ENCODE measurements at regions not wholly inside any gene's neighbourhood (a gene's known extent, or its start where the extent isn't known, plus 50 kb on each side); places are given as distances from the start of the nearest gene placed in this dataset.

DNA sequence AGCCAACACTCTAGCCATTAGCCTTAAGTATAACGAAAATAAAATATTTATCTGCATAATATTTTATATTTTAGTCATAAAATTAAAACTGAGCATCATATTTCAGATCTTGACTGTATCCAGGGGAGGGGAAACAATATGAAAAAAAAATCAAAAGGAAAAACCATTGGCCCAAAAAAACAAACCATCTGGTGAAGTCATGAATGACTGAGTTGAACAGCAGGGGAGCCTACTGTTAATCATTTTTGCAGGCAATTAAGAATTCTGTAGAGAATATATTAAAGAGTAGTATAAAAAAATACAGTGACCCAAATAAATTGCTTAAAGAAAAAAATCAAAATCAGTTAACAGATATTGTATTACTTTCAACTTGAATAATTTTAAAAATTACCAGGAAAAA, 224.8 kb downstream of the C12orf50 start:
- in situ Hi-C loops (cut with MboI; ENCODE audit: low sequenced_read_pairs, unreplicated experiment): no loop called here
- no peak for DNase-seq (ENCODE audit: low spot score)

DNA sequence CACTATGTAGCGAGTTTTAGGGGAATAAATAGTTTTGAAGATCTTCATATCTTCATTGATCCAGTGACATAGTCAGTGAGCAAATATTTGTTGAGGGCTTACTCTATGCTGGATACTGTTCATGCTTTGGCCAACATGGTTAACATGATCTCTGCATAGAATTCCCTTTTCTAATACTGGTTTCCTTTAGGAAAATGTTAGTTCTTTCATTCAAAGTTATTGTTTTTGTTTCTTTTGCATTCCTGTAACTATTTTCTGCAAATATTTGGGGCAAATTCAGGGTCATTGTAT, 226.5 kb downstream of the C12orf50 start:
- in situ Hi-C loops (cut with MboI; ENCODE audit: low sequenced_read_pairs, unreplicated experiment): no loop called here
- no peak for TF ChIP-seq CTCF (IDR thresholded peaks at IDR 0.05; ENCODE audit: borderline replicate concordance, control extremely low read depth, extremely low read depth, insufficient read depth, missing control alignments)
- DNase-seq (ENCODE audit: low spot score): no peak

More for the DNA sequence above, 224.8 kb downstream of the C12orf50 start:
- TF ChIP-seq CTCF (IDR thresholded peaks at IDR 0.05; ENCODE audit: borderline replicate concordance, control extremely low read depth, extremely low read depth, insufficient read depth, missing control alignments): no peak

- no peak for DNase-seq (ENCODE audit: low spot score)
- in situ Hi-C loops (cut with MboI; ENCODE audit: low sequenced_read_pairs, unreplicated experiment): no loop called here
- no peak for TF ChIP-seq CTCF (IDR thresholded peaks at IDR 0.05; ENCODE audit: borderline replicate concordance, control extremely low read depth, extremely low read depth, insufficient read depth, missing control alignments)
These were observed 227.1 kb downstream of the C12orf50 start for GRCh38 chr12:87801860-87802720.

DNA sequence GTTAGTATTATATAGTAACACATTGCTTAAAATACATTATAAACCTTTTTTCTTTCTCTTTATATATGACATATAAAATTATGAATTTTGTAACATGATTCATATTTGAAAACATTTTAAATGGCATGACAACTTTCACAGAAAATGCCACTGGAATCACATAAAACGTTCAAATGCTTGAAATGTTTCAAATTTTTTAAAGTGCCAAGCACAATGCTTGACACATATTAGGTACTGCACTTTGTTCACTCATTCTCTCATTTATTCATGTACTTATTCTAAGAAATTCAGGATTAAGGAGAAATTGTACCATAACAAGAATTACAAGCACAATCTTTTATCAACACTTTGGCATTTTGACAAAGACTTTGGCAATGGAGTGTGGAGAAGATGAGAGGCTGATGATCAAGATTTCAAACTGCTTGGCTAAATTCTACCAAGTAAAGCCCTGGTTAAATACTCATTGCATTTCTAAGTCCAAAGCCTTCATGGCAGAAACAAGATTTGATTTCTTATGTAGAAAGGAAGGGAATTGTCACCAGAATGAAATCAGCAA, 232.2 kb downstream of the C12orf50 start:
- in situ Hi-C loops (cut with MboI; ENCODE audit: low sequenced_read_pairs, unreplicated experiment): no loop called here
- TF ChIP-seq CTCF (IDR thresholded peaks at IDR 0.05; ENCODE audit: borderline replicate concordance, control extremely low read depth, extremely low read depth, insufficient read depth, missing control alignments): no peak
- DNase-seq (ENCODE audit: low spot score): no peak

DNA sequence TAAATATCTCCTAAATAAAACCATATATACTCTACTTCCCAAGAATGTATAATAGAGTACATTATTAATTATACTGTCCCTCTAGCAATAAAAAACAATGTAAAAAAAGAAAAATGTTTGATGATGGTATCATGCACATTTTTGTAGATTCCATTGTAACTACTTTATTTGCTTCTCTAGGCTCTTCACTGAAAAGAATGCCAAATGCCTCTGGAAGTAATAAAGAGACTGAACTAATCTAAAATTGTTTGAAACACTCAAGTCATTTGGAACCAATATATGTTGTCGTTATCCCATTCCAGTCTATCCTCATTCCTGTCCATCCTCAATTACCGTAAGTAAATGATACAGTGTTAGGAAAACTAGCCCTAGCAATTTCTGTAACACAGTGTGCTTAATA, 233.6 kb downstream of the C12orf50 start:
- in situ Hi-C loops (cut with MboI; ENCODE audit: low sequenced_read_pairs, unreplicated experiment): no loop called here
- no peak for DNase-seq (ENCODE audit: low spot score)
- no peak for TF ChIP-seq CTCF (IDR thresholded peaks at IDR 0.05; ENCODE audit: borderline replicate concordance, control extremely low read depth, extremely low read depth, insufficient read depth, missing control alignments)

DNA sequence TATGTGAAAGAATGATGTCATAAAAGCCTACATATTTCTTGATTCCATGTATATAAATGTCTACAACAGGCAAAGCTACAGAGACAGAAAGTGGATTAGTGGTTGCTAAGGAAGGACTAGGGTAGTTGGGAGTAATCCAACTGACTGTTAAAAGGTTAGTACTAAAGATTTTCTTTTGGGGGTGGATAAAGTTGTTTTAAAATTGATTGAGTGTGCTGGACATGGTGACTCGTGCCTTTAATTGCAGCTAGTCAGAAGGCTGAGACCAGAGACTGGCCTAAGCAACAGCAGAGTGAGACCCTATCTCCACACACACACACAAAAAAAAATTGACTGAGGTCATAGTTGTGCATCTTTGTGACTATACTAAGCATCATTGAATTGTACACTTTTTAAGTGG, 234.3 kb downstream of the C12orf50 start:
- no peak for DNase-seq (ENCODE audit: low spot score)
- no peak for TF ChIP-seq CTCF (IDR thresholded peaks at IDR 0.05; ENCODE audit: borderline replicate concordance, control extremely low read depth, extremely low read depth, insufficient read depth, missing control alignments)
- in situ Hi-C loops (cut with MboI; ENCODE audit: low sequenced_read_pairs, unreplicated experiment): no loop called here

All from GM13976 (cell line).